ENCODE measurements at regions not wholly inside any gene's neighbourhood (a gene's known extent, or its start where the extent isn't known, plus 50 kb on each side); places are given as distances from the start of the nearest gene placed in this dataset.

- Mint-ChIP-seq H3K4me3 (no peak overlapping the region), H3K9me3 (no peaks in the 10 kb centered on the region), H3K27ac (no peak overlapping the region), H3K27me3 (peaks cover 29% of the 10 kb centered on the region), H3K36me3 (ENCODE audit: low read depth) (no peaks in the 10 kb centered on the region), H3K4me1 (ENCODE audit: low read depth) (no peaks in the 10 kb centered on the region)
- ATAC-seq (ENCODE audit: poor library complexity) (no peak), DNase-seq (no peak)
- no peak overlapping the region for H3K27ac ChIP-seq (ENCODE audit: low read depth in 1 of 2, low read length in 2 of 2)
- intact Hi-C loops (cut with DNase I, micrococcal nuclease): no loop called here
- CTCF ChIA-PET: no interaction called here
- no peak for TF ChIP-seq CTCF (IDR thresholded peaks at IDR 0.05)
- H3K36me3 ChIP-seq (ENCODE audit: insufficient read depth, low read length): no peaks in the 10 kb centered on the region
- POLR2A ChIA-PET: no interaction called here
- no peaks in the 10 kb centered on the region for H3K9me3 ChIP-seq (ENCODE audit: control insufficient read depth in 1 of 2, insufficient read depth in 1 of 2, low read length in 2 of 2)
- H3K4me1 ChIP-seq (ENCODE audit: insufficient read depth, low read length): no peaks in the 10 kb centered on the region
- no peaks in the 10 kb centered on the region for H3K27me3 ChIP-seq (ENCODE audit: control insufficient read depth in 1 of 2, insufficient read depth in 2 of 2, low read length in 2 of 2)
- H3K4me3 ChIP-seq (ENCODE audit: low read length): no peak overlapping the region
Observed at GRCh38 chr5:66425842-66426241, 170.4 kb upstream of the MAST4 start.

GRCh38 chr5:66426259-66427138 is 169.7 kb upstream of the MAST4 start:
- Mint-ChIP-seq H3K27me3 (peaks cover 25% of the 10 kb centered on the region), H3K4me1 (ENCODE audit: low read depth) (no peaks in the 10 kb centered on the region), H3K27ac (no peak overlapping the region), H3K36me3 (ENCODE audit: low read depth) (no peaks in the 10 kb centered on the region), H3K9me3 (no peaks in the 10 kb centered on the region), H3K4me3 (no peak overlapping the region)
- TF ChIP-seq CTCF (IDR thresholded peaks at IDR 0.05): no peak
- ATAC-seq (ENCODE audit: poor library complexity) (no peak), DNase-seq (no peak)
- POLR2A ChIA-PET: no interaction called here
- Histone ChIP-seq H3K27ac (ENCODE audit: low read depth in 1 of 2, low read length in 2 of 2) (no peak overlapping the region), H3K4me1 (ENCODE audit: insufficient read depth, low read length) (no peaks in the 10 kb centered on the region), H3K36me3 (ENCODE audit: insufficient read depth, low read length) (no peaks in the 10 kb centered on the region), H3K4me3 (ENCODE audit: low read length) (no peak overlapping the region), H3K9me3 (ENCODE audit: control insufficient read depth in 1 of 2, insufficient read depth in 1 of 2, low read length in 2 of 2) (peaks cover 0 to 4% of the 10 kb centered on the region in 2 experiments), H3K27me3 (ENCODE audit: control insufficient read depth in 1 of 2, insufficient read depth in 2 of 2, low read length in 2 of 2) (no peaks in the 10 kb centered on the region)
- CTCF ChIA-PET: no interaction called here
- intact Hi-C loops (cut with DNase I, micrococcal nuclease): no loop called here

GRCh38 chr5:66427139-66427442 is 169.1 kb upstream of the MAST4 start:
- H3K9me3 Mint-ChIP-seq: peaks cover under 1% of the 10 kb centered on the region
- no peak for TF ChIP-seq CTCF (IDR thresholded peaks at IDR 0.05)
- H3K27me3 ChIP-seq (ENCODE audit: control insufficient read depth in 1 of 2, insufficient read depth in 2 of 2, low read length in 2 of 2): no peaks in the 10 kb centered on the region
- no peaks in the 10 kb centered on the region for H3K36me3 ChIP-seq (ENCODE audit: insufficient read depth, low read length)
- no peak overlapping the region for H3K4me3 Mint-ChIP-seq
- POLR2A ChIA-PET: no interaction called here
- DNase-seq (no peak), ATAC-seq (ENCODE audit: poor library complexity) (no peak)
- no peaks in the 10 kb centered on the region for H3K36me3 Mint-ChIP-seq (ENCODE audit: low read depth)
- no peaks in the 10 kb centered on the region for H3K4me1 ChIP-seq (ENCODE audit: insufficient read depth, low read length)
- CTCF ChIA-PET: no interaction called here
- no peaks in the 10 kb centered on the region for H3K4me1 Mint-ChIP-seq (ENCODE audit: low read depth)
- intact Hi-C loops (cut with DNase I, micrococcal nuclease): no loop called here
- H3K9me3 ChIP-seq (ENCODE audit: control insufficient read depth in 1 of 2, insufficient read depth in 1 of 2, low read length in 2 of 2): peaks cover 0 to 5% of the 10 kb centered on the region in 2 experiments
- H3K4me3 ChIP-seq (ENCODE audit: low read length): no peak overlapping the region
- no peak overlapping the region for H3K27ac Mint-ChIP-seq
- no peak overlapping the region for H3K27ac ChIP-seq (ENCODE audit: low read depth in 1 of 2, low read length in 2 of 2)
- H3K27me3 Mint-ChIP-seq: peaks cover 25% of the 10 kb centered on the region
